ENCODE measurements at regions not wholly inside any gene's neighbourhood (a gene's known extent, or its start where the extent isn't known, plus 50 kb on each side); places are given as distances from the start of the nearest gene placed in this dataset.

DNA sequence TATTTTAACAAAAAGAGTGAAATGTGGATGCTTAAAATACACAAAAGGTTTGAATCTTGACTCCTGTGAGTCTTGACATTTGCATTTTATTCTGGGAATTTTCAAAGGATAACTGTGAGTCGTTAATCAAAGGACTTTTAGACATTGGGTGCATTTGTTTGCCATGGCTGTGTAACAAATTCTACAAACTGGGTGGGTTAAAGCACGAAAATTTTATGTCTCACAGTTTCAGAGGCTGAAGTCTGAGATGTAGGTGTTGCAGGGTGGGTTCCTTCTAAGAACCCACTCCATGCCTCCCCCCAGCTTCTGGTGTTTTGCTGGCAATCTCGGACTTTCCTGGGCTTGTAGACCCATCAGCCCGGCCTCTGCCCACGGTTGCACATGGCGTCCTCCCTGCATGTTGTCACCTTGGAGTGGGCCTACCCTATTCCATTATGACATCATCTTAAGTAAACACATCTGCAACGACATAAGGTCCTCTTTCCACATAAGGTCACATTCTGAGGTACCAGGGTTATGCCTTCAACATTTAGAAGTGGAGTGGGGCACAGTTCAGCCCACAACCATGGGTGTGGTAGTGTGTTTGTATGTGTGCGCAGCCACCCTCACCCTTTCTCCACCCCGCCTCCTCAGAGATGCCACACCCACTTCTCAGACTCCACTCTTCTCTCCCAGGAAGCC lies 113.1 kb downstream of the FOXA2 start:
- no peak overlapping the region for H3K4me3 ChIP-seq (ENCODE audit: low read depth, low read length)
- no peak for DNase-seq (ENCODE audit: low read depth)

GRCh38 chr20:22470620-22471026 lies 113.7 kb downstream of the FOXA2 start:
- no peak for DNase-seq (ENCODE audit: low read depth)
- H3K4me3 ChIP-seq (ENCODE audit: low read depth, low read length): no peak overlapping the region
- TF ChIP-seq, protein P1, sequence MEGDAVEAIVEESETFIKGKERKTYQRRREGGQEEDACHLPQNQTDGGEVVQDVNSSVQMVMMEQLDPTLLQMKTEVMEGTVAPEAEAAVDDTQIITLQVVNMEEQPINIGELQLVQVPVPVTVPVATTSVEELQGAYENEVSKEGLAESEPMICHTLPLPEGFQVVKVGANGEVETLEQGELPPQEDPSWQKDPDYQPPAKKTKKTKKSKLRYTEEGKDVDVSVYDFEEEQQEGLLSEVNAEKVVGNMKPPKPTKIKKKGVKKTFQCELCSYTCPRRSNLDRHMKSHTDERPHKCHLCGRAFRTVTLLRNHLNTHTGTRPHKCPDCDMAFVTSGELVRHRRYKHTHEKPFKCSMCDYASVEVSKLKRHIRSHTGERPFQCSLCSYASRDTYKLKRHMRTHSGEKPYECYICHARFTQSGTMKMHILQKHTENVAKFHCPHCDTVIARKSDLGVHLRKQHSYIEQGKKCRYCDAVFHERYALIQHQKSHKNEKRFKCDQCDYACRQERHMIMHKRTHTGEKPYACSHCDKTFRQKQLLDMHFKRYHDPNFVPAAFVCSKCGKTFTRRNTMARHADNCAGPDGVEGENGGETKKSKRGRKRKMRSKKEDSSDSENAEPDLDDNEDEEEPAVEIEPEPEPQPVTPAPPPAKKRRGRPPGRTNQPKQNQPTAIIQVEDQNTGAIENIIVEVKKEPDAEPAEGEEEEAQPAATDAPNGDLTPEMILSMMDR (conservative IDR thresholded peaks at IDR 0.05; ENCODE audit: low read depth, low read length): no peak

More for the DNA sequence above, 113.1 kb downstream of the FOXA2 start:
- TF ChIP-seq, protein P1 (conservative IDR thresholded peaks at IDR 0.05; ENCODE audit: low read depth, low read length): no peak

- no peak overlapping the region for H3K4me3 ChIP-seq (ENCODE audit: low read depth, low read length)
- TF ChIP-seq, protein P1 (conservative IDR thresholded peaks at IDR 0.05; ENCODE audit: low read depth, low read length): no peak
These were observed 117.8 kb downstream of the FOXA2 start for GRCh38 chr20:22466447-22467171.

DNA sequence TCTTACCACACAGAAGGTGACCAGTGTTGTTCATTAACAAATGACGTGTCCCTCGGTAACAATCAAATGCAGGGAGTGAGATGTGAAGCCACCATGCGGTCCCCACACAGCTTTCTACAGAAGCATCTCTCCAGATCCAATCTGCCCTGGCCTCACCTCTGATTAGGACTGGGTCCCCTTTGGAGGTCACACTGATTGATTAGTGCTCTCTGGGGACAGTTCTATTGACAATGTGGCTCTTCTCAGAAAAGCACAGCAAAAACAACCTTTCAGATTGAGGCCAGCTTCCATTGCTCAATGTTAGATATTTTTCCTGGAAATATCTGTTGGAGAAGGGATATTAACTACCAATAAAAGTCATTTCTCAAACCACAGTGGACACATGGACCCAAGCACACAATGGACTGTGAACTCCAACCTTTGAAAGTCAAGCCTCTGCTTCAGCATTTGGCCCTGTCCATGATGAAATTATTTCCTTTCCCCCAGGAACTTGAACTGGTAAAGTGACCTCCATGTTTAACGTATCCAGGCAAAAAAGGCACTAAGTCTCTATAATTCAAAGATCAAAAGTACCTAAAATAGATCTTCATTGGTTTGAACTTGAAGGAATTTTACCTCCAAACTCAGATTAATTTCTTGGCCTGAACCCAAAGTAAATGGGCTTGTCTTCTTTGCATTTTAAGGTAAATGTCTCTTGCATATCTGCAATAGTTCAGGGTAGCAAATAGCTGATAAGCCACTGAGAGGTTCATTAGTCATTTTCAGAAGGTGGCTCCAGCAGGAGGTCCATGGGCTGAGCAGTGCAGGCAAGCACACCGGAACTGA lies 118.5 kb downstream of the FOXA2 start:
- DNase-seq (ENCODE audit: low read depth): no peak
- TF ChIP-seq, protein P1 (conservative IDR thresholded peaks at IDR 0.05; ENCODE audit: low read depth, low read length): no peak
- no peak overlapping the region for H3K4me3 ChIP-seq (ENCODE audit: low read depth, low read length)

More at GRCh38 chr20:22466447-22467171, 117.8 kb downstream of the FOXA2 start:
- DNase-seq (ENCODE audit: low read depth): no peak

DNA sequence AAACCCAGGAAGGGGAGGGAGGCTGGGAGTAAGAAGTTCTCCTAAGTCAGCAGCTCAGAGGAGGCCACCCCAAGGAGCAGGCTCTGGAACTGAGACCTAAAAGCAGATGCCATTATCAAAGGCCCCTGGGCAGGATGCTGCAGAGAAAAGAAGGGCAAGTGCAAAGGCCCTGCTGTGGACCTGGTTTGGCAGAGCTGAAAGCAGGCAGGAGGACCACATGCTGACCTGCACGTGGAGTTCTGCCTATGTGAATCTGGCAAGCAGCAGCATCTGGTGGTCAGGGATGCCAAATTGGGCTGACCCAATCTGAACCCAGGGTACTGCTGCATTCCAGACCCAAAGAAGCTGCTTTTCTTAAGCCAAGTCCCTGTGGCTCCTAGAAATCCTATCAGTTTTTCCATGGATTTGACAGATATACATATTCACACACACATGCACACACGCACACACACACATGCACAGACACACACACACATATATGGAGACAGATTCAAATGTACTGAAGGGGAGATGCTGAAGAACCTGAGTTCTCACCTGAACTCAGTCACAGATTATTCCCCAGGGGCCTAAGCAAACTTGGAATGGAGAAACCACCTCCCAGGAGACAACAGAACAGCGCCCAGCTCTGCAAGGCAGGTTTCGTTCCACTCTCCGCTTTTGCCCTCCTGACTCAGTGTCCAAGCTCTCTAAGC lies 119.9 kb downstream of the FOXA2 start:
- TF ChIP-seq, protein P1 (conservative IDR thresholded peaks at IDR 0.05; ENCODE audit: low read depth, low read length): no peak
- DNase-seq (ENCODE audit: low read depth): no peak
- no peak overlapping the region for H3K4me3 ChIP-seq (ENCODE audit: low read depth, low read length)
